GM19463 (cell line): ENCODE measurements at regions not wholly inside any gene's neighbourhood (a gene's known extent, or its start where the extent isn't known, plus 50 kb on each side); places are given as distances from the start of the nearest gene placed in this dataset.

Source experiments
- ATAC-seq: cut with Tn5 transposase; IDR thresholded peaks from one replicate; pipeline ENCODE4 v1.9.1; 2021; ENCODE audit warnings: mild to moderate bottlenecking, moderate library complexity; ENCODE audit not compliant: unreplicated experiment

GRCh38 chrX:73768886-73769285, 83.6 kb downstream of the XIST start:
- no peak for ATAC-seq

GRCh38 chrX:73768160-73768559, 84.4 kb downstream of the XIST start:
- ATAC-seq: no peak

GRCh38 chrX:73767017-73767416, 85.5 kb downstream of the XIST start:
- no peak for ATAC-seq

- no peak for ATAC-seq
Measured at GRCh38 chrX:73766431-73766795, 86.1 kb downstream of the XIST start.

GRCh38 chrX:73765776-73766430, 86.6 kb downstream of the XIST start:
- ATAC-seq: no peak

- ATAC-seq: peak; percentile 86
Measured at GRCh38 chrX:73758250-73758649, 94.3 kb downstream of the XIST start.
